Inflammatory macrophage (primary cell): ENCODE measurements at regions not wholly inside any gene's neighbourhood (a gene's known extent, or its start where the extent isn't known, plus 50 kb on each side); places are given as distances from the start of the nearest gene placed in this dataset.
"Not testable (repeated sequence)": the region's sequence is repeated elsewhere in the genome, so short reads cannot be mapped to it uniquely, and the experiment has no call there.

ENCODE experiments used
- DNase-seq, 2 donors: peaks; one replicate each; pipeline ENCODE4 v3.0.0-alpha.2; 2020 to 2022

- DNase-seq: not testable (repeated sequence)
These were observed 332.9 kb upstream of the TMC3 start for GRCh38 chr15:81706816-81707346.

- not testable (repeated sequence) for DNase-seq
These were observed 331.7 kb upstream of the TMC3 start for GRCh38 chr15:81705727-81706126.

- no peak for DNase-seq
These were observed 312.0 kb upstream of the TMC3 start for GRCh38 chr15:81686021-81686420.

DNA sequence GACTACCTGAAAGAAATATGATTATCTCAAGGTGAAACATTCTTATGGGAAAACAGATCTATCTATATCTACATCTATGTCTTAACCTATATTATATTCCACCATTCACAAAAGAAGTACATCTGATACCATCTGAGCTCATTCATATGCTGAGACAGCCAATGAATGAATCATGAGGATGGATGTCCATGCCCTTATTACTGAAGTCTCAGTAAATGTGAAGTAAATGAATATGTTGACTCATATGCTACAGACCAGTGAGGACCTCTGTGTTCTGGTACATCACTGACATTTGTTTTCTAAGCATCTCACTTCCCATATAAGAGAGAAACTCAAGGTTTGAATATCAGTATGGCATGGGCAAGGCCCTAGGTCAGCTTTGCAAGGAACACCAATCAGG lies 311.2 kb upstream of the TMC3 start:
- no peak for DNase-seq

- no peak for DNase-seq
These were observed 306.8 kb upstream of the TMC3 start for GRCh38 chr15:81680829-81681228.

- DNase-seq: peak; percentile 41 to 75
These were observed 292.8 kb upstream of the TMC3 start for GRCh38 chr15:81666839-81667238.

GRCh38 chr15:81660976-81661375 lies 287.0 kb upstream of the TMC3 start:
- DNase-seq: no peak

DNA sequence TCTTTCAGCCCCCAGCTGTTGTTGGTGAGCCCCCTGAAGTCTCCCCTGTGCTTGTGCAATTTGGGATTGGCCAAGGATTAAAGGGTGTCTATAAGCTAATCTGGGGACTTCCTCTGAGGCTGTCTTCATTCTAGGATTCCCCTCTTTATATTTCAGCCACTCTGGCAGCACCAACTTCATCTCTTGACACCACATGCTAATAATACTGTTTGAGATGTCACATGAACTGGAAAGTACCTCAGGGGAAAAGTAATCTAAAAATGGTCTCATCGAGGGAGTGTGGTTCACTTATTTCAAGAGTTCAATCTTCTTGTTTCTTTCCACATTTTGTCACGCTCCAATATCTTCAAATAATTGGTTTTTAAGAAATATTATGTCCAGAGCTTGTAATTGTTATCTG lies 279.2 kb upstream of the TMC3 start:
- DNase-seq: no peak

DNA sequence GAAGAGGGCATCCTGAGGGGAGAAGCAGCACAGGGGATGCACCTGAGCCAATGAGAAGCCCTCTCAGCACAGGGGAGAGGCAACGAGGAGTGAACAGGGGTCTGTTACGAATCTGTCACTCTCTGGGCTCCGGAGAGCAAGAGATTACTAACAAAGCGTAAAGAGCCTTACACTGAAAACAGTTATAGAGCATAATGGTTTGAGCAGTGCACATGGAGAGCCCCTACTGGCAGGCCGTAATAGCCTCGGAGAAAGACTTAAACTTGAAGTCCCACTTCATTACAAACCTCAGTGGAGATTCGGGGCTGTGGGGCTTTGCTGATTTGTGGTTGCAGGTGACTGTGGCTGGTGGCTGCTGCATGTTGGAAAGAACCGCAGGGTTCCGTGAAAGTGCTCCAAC lies 271.5 kb upstream of the TMC3 start:
- DNase-seq: no peak

DNA sequence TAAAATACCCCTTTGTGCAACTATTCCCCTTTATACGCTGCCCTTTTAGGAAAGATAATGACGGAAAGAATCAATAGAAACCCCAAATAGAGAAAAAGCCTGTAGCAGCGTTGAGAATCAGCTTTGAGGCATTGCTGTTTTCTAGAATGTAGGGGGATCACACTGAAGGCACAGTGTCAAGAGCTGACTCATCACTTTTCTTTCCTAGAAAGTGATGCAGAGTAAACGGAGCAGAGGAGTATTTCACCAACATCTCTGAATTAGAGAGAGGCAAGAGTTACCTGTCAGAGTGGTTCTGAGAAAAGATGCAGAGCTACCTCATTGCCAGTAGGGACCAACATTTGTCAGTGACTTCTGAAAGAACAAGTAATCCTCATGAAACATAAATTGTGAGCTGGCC lies 269.8 kb upstream of the TMC3 start:
- DNase-seq: no peak

GRCh38 chr15:81642451-81642990 lies 268.5 kb upstream of the TMC3 start:
- no peak for DNase-seq

GRCh38 chr15:81636064-81636463 lies 262.1 kb upstream of the TMC3 start:
- not testable (repeated sequence) for DNase-seq

GRCh38 chr15:81633889-81634288 lies 259.9 kb upstream of the TMC3 start:
- DNase-seq: no peak

DNA sequence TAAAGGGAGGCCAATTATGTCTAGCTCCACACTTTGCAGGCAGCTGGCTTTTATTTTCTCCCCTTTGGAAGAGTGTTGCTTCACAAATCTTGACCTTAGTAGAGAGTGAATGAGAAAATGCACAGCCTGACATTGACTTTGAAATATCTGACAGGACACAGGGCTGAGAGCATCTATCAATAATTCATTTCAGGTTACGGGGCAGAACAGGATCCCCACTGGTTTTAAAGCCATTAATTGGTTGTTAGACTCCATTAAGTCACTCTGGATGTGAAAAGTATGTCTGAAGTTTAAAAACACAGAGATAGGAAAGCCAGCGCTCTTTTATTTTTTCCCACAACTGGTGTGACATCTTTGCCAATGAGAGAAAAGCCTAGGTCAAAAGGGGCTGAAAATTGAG lies 251.9 kb upstream of the TMC3 start:
- DNase-seq: no peak

DNA sequence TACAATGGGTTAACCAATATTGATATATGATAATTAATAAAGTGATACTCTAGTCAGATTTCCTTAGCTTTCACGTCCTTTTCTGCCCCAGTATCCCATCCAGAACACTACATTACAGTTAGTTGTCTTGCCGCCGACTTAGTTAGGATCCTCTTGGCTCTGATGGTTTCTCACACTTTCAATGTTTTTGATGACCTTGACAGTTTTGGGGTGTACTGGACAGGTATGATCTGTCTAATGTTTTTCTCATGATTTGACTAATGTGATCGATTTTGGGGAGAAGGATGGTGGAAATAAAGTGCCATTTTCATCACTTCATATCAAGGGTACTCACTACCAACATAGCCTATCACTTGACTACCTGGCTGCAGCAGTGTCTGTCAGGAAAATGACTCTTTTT lies 245.0 kb upstream of the TMC3 start:
- no peak for DNase-seq

GRCh38 chr15:81612631-81613030 lies 238.6 kb upstream of the TMC3 start:
- no peak for DNase-seq

DNA sequence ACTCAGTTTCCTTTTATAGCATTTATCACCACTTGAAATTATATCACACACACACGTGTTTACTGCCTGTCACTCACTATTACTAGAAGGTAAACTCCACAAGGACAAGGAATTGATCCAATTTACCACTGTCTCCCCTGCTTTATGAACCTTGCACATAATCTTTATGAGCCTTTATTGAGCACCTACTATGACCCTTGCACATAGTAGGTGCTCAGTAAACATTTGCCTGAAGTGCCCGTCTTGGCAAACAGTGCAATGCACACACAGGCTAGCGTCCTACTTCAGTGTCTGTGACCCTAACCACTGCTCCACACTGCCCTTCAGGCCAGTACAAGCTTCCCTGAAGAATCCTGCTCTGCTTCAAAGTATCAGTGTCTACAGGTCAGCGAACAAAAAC lies 237.7 kb upstream of the TMC3 start:
- no peak for DNase-seq

GRCh38 chr15:81608309-81608829 lies 234.4 kb upstream of the TMC3 start:
- no peak for DNase-seq

DNA sequence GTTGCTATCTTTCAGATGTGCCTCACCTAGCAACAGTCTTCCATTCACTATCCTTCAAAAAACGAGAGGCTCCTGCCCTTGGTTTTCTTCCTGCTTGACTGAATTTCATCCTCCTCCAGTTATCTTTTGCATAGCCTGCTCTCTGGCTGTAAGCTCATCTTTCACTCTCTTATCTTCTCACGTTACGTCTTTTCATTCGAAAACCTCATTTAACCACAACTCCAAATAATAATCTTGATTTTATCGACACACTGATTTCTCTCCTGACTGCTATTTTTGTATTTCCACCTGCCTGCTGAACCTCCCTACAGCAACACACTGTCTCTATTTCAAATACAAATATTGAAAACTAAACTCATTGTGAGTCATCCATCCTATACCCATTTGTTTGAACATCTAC lies 230.7 kb upstream of the TMC3 start:
- no peak for DNase-seq

DNA sequence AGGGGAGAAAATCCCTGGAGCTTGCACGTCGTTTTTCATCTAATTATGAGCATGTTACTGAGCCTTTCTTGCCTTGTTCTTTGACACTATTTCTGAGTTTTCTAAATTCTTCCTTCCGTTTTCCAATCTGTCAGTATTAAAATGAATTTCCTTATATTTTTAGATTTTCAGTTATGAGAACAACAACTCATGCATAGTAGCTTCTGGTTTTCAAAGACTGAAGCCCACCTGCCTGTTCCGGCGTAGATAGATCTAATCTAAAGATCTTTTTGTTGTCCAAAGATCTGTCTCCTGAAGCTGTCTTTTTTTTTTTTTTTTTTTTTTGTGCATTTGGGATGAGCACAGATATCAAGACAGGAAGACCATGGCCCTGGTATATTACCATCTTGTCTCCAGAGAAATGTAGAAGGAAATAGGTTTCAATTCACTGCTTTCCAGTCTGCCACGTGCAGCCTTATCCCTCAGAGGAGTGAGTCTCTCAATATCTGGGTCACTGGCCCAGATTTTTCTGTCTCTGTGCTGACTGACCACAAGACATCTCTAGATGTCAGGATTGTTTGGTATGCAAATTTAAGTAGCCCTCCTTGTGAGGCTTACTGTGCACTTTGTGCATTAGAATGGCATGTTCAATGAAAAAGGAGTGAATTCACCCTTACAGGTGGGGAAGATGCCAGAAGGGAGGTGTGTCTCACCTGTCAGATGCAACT lies 222.3 kb upstream of the TMC3 start:
- no peak for DNase-seq

DNA sequence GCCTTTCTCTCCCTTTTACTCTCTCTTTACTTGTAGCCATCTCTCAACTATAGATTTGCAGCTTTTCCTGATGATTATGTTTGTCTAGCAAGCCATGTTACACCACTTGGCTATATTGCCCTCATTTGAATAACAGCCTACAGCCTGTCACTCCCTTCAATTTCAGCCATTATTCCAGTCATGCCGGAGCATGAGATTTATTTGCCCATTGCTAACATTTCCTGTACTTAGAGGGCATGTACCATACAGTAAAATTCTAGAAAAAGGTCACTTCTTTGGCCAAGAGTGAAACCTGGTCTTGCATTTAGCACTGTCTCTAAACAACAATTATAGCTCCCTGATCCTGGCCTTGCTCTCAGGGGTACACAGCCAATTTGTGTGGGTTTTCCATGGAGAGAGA lies 221.7 kb upstream of the TMC3 start:
- no peak for DNase-seq

DNA sequence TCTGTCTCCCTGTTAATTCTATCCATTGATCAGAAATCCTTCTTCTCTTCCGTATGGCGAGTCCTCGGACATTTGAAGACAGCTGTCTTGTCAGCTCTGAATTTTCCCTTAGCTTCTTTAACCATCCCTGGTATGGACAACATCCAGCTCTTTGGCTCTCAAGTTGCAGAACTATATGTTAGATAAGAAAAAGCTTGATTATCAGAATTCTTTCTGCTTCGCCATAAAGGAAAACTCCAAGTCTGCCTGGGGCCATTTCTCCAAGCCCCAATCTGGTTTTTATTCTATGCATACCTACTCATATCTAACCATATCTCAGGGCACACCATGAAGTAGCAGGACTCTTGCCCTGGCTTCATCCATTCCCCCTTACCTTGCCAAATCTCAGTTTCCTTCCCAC lies 215.7 kb upstream of the TMC3 start:
- DNase-seq: no peak

- DNase-seq: no peak
These were observed 201.6 kb upstream of the TMC3 start for GRCh38 chr15:81575436-81576123.
